Vagina (tissue), 2 donors: ENCODE measurements at regions not wholly inside any gene's neighbourhood (a gene's known extent, or its start where the extent isn't known, plus 50 kb on each side); places are given as distances from the start of the nearest gene placed in this dataset.

Source experiments
- POLR2A ChIP-seq, 2 donors: fragments of 450-650 bp; IDR thresholded peaks; one replicate each; pipeline ENCODE4 v1.6.1; 2017; ENCODE audit warnings: antibody characterized with exemption in 2 of 2, mild to moderate bottlenecking in 2 of 2, moderate library complexity in 2 of 2
- POLR2AphosphoS5 ChIP-seq, 2 donors: sonication (generic); formaldehyde crosslinking; IDR thresholded peaks; one replicate each; pipeline ENCODE4 v1.9.0; 2017; ENCODE audit warnings: antibody characterized with exemption in 2 of 2, mild to moderate bottlenecking in 2 of 2, low read depth in 1 of 2; ENCODE audit not compliant: insufficient read depth in 1 of 2
- TF ChIP-seq, protein P1 (sequence below), 3 experiments: fragments of 450-650 bp in 2 of 3; fragments of 200-600 bp in 1 of 3; sonication (generic) in 1 of 3; IDR thresholded peaks; one replicate each; pipeline ENCODE4 v1.5.1; 2017 to 2019; ENCODE audit warnings: antibody characterized with exemption in 3 of 3, mild to moderate bottlenecking in 2 of 3, moderate library complexity in 2 of 3

DNA sequence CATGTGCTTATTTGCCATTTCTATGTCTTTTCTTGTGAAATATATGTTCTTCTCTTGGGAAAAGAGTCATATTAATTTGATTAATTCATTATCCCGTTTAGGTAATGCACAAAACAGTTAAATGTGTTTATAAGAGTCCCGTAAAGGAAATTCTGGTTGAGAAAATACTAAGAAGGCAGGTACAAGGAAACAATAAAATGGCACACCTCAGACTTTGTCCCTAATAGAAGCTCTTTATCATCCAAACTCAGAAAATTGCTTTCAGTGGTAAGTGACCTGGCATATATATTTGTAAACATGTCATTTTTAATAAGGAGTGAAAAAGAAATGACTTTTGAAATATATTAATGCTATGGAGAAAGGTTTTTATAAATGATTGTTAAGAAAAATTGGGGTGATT, 540.5 kb upstream of the CITED2 start:
- TF ChIP-seq, protein P1, sequence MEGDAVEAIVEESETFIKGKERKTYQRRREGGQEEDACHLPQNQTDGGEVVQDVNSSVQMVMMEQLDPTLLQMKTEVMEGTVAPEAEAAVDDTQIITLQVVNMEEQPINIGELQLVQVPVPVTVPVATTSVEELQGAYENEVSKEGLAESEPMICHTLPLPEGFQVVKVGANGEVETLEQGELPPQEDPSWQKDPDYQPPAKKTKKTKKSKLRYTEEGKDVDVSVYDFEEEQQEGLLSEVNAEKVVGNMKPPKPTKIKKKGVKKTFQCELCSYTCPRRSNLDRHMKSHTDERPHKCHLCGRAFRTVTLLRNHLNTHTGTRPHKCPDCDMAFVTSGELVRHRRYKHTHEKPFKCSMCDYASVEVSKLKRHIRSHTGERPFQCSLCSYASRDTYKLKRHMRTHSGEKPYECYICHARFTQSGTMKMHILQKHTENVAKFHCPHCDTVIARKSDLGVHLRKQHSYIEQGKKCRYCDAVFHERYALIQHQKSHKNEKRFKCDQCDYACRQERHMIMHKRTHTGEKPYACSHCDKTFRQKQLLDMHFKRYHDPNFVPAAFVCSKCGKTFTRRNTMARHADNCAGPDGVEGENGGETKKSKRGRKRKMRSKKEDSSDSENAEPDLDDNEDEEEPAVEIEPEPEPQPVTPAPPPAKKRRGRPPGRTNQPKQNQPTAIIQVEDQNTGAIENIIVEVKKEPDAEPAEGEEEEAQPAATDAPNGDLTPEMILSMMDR (IDR thresholded peaks at IDR 0.05), result no peak
- no peak for TF ChIP-seq POLR2A (IDR thresholded peaks at IDR 0.05)
- no peak for TF ChIP-seq POLR2AphosphoS5 (IDR thresholded peaks at IDR 0.05; ENCODE audit: insufficient read depth in 1 of 2, low read depth in 1 of 2)
